Ammon's horn (tissue), 1 donor: ENCODE measurements at regions not wholly inside any gene's neighbourhood (a gene's known extent, or its start where the extent isn't known, plus 50 kb on each side); places are given as distances from the start of the nearest gene placed in this dataset.
"Not testable (repeated sequence)": the region's sequence is repeated elsewhere in the genome, so short reads cannot be mapped to it uniquely, and the experiment has no call there.

Experiments used
- DNase-seq: peaks from one replicate; pipeline ENCODE4 v3.0.0-alpha.2; 2016; ENCODE audit warnings: low spot score

DNA sequence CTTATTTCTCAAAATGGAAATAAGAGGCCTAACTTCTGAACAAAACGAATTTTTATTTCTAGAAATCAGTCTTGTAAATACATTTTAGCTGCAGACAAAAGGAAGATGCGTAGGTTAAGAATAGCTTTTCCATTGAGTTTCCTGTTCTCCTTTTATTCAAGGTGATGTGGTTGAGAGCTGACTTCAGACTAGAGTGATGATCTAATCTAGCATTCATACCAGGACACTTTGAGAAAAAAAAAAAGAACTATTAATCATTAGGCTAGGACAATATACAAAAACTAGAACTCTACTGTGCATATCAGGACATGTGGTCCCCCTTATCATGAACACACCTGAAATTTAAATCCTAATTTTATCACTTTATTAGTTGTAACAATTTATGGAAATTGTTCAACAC lies 884.5 kb upstream of the EPHA5 start:
- no peak for DNase-seq

DNA sequence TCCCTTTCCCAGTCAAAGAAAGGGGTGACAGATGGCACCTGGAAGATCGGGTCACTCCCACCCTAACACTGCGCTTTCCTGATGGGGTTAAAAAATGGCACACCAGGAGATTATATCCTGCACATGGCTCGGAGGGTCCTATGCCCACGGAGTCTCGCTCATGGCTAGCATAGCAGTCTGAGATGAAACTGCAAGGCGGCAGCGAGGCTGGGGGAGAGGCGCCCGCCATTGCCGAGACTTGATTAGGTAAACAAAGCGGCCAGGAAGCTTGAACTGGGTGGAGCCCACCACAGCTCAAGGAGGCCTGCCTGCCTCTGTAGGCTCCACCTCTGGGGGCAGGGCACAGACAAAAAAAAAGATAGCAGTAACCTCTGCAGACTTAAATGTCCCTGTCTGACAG lies 875.0 kb upstream of the EPHA5 start:
- DNase-seq: not testable (repeated sequence)

DNA sequence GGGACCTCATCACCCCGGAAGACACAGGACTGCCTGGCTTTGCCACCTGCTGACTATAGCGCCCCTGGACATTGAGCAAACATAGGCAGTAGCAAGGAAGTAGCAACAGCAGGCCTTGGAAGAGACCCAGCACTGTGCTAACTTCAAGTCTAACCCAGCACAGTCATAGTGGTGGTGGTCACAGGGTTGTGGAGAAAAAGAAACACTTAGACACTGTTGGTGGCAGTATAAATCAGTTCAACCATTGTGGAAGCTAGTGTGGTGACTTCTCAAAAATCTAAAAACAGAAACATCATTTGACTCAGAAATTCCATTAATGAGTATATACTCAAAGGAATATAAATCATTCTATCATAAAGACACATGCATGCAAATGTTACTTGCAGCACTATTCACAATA lies 874.0 kb upstream of the EPHA5 start:
- DNase-seq: no peak

DNA sequence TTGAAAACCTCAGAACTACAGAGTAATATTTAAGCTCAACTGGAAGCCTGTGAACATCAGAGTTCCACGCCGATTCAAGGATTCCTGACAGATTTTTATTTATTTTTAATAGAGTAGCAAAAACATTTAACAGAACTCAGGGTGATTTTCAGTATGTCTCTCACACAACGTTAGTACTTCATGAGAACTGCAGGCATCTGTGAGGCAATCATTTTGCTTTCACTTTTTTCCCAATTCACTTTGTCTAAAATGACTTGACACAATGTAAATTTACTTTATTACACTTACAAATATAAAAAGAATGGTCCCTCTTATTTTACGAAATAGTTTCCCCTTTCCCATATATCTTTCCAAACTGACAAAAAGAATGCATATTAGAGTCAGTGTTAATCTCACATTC lies 869.5 kb upstream of the EPHA5 start:
- DNase-seq: no peak

DNA sequence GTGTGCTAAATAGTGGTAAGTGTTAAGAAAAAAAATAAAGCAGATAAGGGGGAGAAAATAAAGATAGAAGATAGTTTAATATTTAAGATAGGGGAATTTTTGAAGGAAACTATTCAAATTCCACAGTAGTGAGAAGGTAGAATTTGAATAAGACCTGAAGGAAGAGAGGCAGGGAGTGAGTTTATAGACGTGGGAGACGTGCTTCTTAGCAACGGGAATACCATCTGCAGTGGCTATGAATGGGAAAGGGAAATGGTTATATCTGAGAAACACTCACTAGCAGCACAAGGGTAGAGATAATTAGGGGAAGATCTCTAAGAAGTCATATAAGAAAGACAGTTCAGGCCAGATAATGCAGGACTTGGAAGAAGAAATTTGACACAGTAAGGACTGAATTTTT lies 854.5 kb upstream of the EPHA5 start:
- DNase-seq: no peak

DNA sequence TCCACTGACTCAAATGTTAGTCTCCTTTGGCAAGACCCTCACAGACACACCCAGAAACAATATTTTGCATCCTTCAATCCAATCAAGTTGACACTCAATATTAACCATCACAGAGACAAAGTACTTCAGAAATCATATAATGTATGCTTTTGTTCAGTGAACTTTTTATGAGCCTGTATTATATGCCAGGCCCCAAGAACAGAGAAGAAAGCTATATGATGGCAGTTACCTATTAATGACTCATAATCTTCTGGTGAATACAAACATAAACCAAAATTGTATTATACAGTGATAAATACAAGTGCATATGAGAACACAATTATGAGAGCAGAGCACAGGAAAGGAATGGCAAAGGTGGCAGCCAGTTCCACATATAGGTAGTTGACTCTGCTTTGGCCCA lies 852.0 kb upstream of the EPHA5 start:
- DNase-seq: no peak

DNA sequence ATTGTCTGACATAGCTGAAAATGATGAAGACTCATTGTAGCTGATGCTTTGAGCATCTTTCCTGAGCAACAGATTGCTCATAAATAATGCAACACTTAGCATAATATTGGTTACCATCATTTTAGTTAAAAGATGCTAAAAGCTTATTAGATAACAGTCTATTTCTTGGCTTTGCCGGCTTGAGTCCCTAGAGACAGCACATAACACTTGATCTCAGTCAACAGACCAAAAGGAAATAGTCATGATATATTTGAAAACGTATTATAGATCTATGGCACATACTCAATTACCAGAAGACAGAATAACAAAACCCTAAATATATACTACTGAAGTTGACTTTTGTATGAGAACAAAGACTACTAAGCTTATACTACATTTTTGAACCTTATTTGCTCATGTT lies 846.7 kb upstream of the EPHA5 start:
- DNase-seq: no peak

DNA sequence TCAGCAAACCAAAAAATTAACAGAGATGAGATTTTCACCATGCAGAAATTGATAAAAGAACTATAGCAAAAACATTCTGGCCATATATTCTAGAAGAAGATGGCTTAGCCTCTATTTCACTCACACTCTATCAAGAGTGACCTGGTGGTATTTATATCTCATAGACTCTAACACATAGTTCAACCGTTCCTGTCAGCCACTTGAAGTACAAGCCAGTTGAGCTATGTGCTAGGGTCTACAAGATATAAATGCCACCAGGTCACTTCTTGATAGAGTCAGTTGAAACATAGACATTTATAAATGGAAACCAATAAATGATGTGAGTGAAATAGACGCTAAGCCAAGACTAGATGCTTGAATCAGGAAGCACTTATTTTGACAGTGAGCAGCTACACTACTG lies 836.7 kb upstream of the EPHA5 start:
- DNase-seq: no peak

DNA sequence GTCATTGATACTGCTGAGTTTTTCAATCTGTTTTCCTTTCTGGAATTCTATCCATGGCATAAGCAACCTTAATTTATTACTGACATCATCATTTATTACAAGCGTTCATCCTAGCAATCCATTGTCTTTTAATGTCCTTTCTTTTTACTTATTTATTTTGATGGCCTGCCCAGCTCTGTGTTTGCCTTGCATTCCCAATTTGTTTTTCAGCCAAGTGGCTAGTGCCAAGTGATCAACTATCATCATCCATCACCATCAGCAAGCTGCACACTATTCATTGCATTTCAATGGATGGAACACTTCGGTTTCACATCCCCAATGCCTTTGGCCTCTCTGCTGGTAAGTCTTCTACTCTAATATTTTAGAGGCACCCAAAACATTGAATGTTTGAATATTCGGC lies 831.7 kb upstream of the EPHA5 start:
- no peak for DNase-seq

DNA sequence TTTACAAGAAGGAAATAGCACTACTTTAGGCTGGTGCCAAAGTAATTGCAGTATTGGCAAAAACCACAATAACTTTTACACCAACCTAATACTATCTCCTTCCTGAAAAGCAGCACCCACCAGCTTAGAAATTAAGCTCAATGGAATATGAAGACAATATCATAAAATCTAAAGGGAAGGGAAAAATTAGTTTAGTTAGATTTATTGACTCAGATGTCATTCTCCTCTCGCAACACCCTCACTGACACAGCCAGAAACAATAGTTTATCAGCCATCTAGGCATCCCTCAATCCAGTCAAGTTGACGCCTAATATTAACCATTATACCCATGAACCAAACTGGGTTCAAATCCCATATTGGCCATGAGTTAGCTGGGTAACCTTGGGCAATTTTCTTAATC lies 820.4 kb upstream of the EPHA5 start:
- DNase-seq: no peak

DNA sequence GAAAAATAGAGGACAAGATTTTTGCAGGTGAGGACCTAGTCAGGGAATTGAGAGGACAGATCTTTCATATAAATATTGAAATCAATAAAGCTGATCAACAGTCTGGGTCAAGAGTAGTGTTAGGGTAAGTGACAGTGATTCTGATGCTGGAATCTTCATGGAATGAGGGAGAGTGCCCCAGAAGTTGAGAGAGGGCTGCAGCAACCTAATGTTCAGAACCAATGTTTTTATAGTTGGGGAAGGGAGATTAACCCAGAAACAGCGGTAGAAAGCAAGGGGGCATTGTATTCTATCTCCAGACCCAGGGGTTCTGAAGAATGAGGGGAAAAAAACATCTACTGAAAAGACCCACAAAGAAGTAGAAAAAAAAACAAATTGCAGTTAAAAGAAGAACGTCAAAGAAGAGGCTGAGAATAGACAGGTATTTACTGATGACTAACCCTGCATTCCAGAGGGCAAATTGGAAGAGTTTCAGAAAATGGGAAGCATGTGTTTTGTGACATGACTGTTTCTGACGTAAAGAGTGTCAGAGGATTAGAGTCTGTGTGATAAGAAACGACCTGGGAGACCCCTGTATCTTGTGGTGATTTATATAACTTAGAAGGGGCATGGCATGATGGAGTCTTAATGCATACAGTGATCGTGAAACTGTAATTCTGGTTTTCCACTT lies 819.6 kb upstream of the EPHA5 start:
- no peak for DNase-seq

DNA sequence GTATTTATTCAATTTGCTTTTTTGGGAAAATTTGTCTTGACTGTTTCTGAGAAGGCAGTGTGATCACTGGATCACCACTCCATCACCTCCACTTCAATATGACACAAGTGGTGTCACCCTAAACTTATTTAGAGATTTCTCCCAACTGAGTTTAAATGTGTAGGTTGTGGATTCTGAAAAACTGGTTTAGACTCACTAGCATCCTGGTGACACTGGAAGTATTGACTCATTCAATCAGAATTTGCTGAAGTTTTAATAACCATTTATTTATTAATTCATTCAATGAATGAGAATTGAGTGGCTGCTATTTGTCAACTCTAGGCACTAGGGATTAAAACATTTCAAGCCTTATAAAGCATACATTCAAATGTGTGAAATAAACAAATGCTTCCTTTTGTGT lies 819.1 kb upstream of the EPHA5 start:
- no peak for DNase-seq

DNA sequence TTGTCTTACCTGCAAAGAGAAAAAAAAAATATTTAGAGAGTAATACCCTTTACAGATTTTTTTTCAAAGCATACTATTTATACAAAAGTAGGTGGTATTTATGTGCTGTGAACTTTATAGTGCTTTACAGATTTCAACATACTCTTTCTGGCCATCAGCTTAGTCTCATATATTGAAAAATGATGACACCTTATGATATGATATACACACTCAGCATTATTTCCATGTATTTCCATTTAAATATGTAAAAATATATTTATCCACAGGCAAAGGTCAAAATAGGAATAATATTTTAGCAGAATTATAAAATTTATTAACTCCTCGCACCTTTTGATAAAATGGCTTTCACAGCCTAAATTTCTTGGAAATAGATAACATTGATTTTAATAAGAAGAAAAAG lies 815.8 kb upstream of the EPHA5 start:
- no peak for DNase-seq

DNA sequence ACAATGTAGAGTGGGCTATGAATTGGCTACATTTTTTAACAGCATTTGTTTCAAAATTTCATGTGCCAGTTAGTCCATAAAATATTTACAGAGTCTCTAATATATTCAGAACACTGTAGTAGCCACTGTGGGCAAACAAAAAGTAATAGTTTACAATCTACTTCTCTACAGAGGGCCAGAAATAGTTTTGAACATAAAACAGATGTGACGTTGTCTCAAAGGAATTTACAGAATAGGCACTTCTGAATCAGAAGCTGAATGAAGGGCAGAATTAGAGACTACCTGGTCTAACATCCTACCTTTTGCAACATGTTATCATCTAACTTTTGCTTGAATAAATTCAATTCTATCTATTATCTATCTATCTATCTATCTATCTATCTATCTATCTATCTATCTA lies 811.9 kb upstream of the EPHA5 start:
- no peak for DNase-seq

DNA sequence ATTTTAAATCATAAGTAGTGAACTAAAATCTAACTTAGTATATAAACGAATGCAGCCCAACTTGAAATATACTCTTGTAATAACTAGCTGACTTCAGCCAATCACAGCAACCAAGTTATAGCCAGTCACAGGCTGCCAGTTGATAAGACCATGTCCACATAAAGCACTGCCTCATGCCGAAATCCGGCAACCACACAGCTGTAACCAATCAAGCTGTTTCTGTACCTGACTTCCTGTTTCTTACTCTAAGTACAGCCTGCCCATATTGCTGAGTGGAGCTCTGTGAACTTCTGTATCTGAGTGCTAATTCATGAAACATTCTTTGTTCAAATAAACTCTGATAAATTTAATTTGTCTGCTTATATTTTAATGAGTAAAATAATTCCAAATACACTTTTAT lies 805.3 kb upstream of the EPHA5 start:
- no peak for DNase-seq

DNA sequence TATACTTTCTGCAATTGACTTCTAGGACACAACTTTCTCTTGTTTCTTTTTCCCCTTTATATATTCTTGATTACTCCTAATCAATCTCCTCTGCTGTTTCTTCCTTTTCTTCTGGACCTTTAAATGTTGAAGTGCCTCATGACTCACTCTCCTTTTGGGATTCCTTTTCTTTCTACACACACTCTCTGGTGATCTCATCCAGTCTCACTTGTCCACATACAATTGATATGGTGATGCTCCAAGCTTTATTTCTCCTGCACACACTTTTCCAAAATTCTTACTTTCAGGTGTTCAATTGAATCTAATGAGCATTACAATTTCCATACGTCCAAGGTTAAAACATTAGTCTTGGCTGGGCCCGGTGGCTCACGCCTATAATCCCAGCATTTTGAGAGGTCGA lies 794.8 kb upstream of the EPHA5 start:
- DNase-seq: no peak

DNA sequence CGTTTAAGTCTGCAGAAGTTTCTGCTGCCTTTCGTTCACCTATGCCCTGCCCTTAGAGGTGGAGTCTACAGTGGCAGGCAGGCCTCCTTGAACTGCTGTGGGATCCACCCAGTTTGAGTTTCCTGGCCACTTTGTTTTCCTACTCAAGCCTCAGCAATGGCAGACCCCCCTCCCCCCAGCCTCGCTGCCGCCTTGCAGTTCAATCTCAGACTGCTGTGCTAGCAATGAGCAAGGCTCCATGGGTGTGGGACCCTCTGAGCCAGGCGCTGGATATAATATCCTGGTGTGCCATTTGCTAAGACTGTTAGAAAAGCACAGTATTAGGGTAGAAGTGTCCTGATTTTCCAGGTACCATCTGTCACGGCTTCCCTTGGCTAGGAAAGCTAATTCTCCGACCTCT lies 792.6 kb upstream of the EPHA5 start:
- DNase-seq: not testable (repeated sequence)

DNA sequence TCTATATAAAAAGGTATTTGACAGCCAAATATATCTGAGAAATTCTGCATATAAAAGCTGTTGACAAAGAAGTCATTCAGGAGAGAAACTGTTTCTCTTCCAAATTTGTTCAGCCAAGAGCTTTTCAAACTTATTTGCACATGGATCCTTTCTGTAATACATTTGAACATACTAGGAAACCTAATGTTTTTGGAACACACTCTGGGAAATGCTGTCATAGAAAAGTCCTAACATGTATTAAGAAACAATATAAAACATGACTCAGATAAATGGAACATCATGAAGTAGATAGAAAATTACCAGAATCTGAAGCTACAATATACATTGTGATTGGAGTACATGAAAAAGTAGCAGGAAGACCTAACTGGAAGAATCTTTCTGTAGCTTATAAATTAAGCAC lies 781.5 kb upstream of the EPHA5 start:
- DNase-seq: no peak

DNA sequence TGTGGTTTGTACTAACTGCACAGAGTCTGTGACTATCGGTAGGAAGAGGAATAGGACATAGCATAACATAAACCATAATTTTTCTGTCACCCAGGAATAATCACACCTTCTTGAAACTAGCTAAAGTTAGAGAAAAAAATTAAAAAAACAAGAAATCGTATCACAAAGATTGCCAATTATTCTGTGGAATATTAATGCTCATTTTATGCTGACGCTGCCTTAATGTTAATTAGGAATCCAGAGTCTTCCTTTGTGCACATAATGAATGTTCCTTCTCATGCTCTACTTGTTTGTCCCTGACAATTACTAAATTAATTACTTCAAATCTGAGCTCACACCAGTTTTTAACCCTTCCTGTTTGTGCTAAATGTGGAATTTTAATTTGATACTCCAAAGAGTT lies 772.7 kb upstream of the EPHA5 start:
- DNase-seq: no peak

DNA sequence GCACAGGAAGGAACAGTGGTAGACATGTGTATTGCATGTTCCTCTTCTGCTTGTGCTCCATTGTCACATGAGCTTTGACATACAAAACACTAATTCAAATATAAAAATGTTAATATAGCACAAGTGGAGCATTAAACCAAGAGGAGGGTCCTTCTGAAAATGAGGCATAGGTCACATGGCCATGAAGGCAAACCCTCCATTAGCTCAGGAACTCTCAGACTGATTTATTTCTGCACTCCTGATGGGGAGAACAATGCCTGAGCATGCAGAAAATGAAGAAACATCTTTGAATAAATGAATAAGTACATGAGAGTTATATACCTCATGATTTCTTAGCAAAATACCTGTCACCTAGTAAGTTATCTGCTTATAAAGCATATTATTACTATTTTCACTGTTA lies 769.2 kb upstream of the EPHA5 start:
- no peak for DNase-seq

DNA sequence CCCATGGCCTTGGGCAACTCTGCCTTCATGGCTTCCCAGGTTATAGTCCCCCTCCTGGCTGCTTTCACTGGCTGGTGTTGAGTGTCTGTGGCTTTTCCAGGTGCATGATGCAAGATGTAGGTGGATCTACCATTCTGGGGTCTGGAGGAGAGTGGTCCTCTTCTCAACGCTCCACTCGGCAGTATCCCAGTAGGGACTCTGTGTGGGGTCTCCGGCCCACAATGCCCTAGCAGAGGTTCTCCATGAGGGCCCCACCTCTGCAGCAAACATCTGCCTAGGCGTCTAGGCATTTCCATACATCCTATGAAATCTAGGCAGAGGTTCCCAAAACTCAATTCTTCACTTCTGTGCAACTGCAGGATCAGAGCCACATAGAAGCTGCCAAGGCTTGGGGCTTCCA lies 763.4 kb upstream of the EPHA5 start:
- DNase-seq: no peak

DNA sequence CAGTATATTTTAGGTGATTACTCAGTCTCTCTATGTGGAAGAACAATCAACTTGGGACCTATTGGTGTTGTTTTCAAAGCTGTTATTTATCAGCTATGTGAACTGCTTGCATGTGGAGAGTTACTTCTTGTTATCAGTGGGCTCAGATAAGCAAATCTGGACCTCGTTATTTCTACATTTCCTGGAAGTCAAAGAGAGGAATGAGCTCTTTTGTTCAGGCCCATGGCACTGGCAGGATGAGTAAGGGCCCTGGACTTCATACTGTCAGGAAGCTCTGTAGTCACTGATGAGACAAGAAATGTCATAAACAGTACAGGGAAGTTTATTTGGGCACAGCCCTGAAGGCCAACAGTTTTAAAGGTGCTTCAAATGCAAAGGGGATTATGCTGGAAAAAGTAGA lies 760.6 kb upstream of the EPHA5 start:
- no peak for DNase-seq

DNA sequence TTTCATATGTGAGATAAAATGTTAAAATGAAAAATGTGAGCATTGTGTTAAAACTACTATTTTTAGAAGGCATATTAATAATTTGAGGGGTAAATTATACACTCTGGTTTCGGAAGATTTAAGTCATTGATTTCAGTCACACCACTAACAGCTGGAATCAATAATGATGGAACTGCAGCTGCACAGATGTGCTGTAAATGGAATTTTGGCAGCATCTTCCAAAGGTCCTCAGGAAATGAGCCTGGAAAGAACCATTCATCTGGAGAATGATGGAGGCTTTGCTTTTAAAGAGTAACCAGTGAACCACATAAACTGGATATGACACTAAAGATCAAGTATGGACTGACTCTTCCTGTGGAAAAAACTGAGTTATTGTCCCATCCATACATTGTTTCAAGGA lies 759.0 kb upstream of the EPHA5 start:
- no peak for DNase-seq

DNA sequence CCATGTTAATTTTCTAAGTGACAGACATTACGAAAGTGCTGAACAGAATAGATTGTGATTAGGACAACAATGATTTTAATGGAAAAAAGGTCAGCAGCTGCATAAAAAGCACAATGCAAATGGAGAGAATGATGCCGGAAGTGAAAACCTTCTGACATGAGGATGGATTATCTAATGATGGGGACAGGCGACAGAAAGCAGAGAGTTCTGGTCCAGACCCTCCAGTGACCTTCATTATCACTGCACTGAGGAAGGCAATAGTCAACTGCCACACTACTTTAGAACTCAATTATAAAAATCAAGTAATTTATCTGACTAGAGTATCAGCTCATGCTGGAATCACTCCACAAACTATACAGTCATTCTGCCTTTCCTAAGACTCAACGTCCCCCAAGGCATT lies 746.1 kb upstream of the EPHA5 start:
- DNase-seq: no peak

DNA sequence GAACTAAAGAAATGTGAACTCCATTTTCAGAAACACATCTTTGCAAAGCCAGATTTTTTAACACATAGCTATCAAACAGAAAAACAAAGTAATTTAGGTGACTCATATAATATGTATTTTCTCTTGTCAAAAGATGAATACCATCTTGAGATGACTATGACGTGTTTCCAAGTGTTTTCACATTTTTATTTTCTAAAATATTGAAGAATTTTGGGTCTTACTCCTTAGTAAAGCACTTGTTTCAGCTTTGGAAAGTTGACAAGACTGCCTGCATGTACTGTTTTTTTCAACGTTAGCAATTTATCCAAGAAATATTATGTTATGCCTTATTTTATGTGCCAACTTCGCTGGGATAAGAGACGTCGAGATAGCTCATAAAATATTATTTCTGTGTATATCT lies 733.9 kb upstream of the EPHA5 start:
- DNase-seq: no peak
